CD4-positive, CD25-positive, alpha-beta regulatory T cell (primary cell): ENCODE measurements at regions not wholly inside any gene's neighbourhood (a gene's known extent, or its start where the extent isn't known, plus 50 kb on each side); places are given as distances from the start of the nearest gene placed in this dataset.

ENCODE experiments used
- ATAC-seq, 2 donors: fragments of 150-1000 bp; cut with Tn5 transposase; one replicate each; pipeline ENCODE4 v1.10.0; 2021; ENCODE audit warnings: low read depth in 2 of 2, moderate number of reproducible peaks in 2 of 2, moderate library complexity in 1 of 2
- DNase-seq, 3 donors: peaks; one replicate each; pipeline versions ENCODE4 v3.0.0 to v3.0.0-alpha.2; 2012 to 2022; ENCODE audit warnings: mixed read lengths in 1 of 3
- H3K27ac ChIP-seq: one replicate; pipeline ENCODE4 v1.7.0; 2013; ENCODE audit warnings: mild to moderate bottlenecking, low read length; ENCODE audit not compliant: insufficient read depth, poor library complexity, severe bottlenecking
- H3K27me3 ChIP-seq: one replicate; pipeline ENCODE4 v1.7.0; 2013; ENCODE audit warnings: low read length; ENCODE audit not compliant: control insufficient read depth, insufficient read depth
- H3K36me3 ChIP-seq: one replicate; pipeline ENCODE4 v1.7.0; 2013; ENCODE audit warnings: mild to moderate bottlenecking, low read length, moderate library complexity; ENCODE audit not compliant: control insufficient read depth, insufficient read depth
- H3K4me1 ChIP-seq: 2 replicates; pipeline ENCODE4 v1.7.0; 2013; ENCODE audit warnings: mild to moderate bottlenecking, low read length; ENCODE audit not compliant: insufficient read depth, control insufficient read depth, poor library complexity, severe bottlenecking
- H3K4me3 ChIP-seq: one replicate; pipeline ENCODE4 v1.7.0; 2013; ENCODE audit warnings: low read depth, mild to moderate bottlenecking, low read length, moderate library complexity
- H3K9me3 ChIP-seq, 2 experiments: 1 replicate in 1 of 2; 2 replicates in 1 of 2; pipeline ENCODE4 v1.7.0; 2013; ENCODE audit warnings: low read length in 2 of 2, mild to moderate bottlenecking in 1 of 2, moderate library complexity in 1 of 2; ENCODE audit not compliant: control insufficient read depth in 2 of 2
- H3K27ac Mint-ChIP-seq, 3 donors: one replicate each; pipeline ENCODE4 v1.8.0; 2020 to 2022; ENCODE audit warnings: mild to moderate bottlenecking in 3 of 3, mixed read lengths in 3 of 3, moderate library complexity in 2 of 3
- H3K27me3 Mint-ChIP-seq: one replicate; pipeline ENCODE4 v1.8.0; 2022; ENCODE audit warnings: mild to moderate bottlenecking, mixed read lengths
- H3K36me3 Mint-ChIP-seq: one replicate; pipeline ENCODE4 v1.8.0; 2020; ENCODE audit warnings: mixed read lengths
- H3K4me1 Mint-ChIP-seq, 4 donors: one replicate each; pipeline ENCODE4 v1.8.0; 2020 to 2022; ENCODE audit warnings: mixed read lengths in 4 of 4, mild to moderate bottlenecking in 1 of 4
- H3K4me3 Mint-ChIP-seq, 4 donors: one replicate each; pipeline ENCODE4 v1.8.0; 2020 to 2022; ENCODE audit warnings: mild to moderate bottlenecking in 4 of 4, mixed read lengths in 4 of 4, moderate library complexity in 3 of 4
- H3K9me3 Mint-ChIP-seq, 7 donors: one replicate each; pipeline ENCODE4 v1.8.0; 2020 to 2022; ENCODE audit warnings: mixed read lengths in 7 of 7, mild to moderate bottlenecking in 3 of 7, moderate library complexity in 2 of 7

- peaks cover 0 to 13% (median 4%) of the 10 kb centered on the region in 7 donors for H3K9me3 Mint-ChIP-seq
- H3K27ac Mint-ChIP-seq: no peak overlapping the region
Observed at GRCh38 chr7:69185170-69185569, 413.1 kb upstream of the AUTS2 start.

GRCh38 chr7:69186974-69187373 is 411.3 kb upstream of the AUTS2 start:
- H3K27ac Mint-ChIP-seq: no peak overlapping the region
- H3K27ac ChIP-seq: no peak overlapping the region
- H3K36me3 ChIP-seq: no peaks in the 10 kb centered on the region
- no peaks in the 10 kb centered on the region for H3K36me3 Mint-ChIP-seq
- no peak overlapping the region for H3K4me3 ChIP-seq
- peaks cover 0 to 3% of the 10 kb centered on the region in 2 experiments for H3K9me3 ChIP-seq
- H3K9me3 Mint-ChIP-seq: peaks cover 0 to 13% (median 4%) of the 10 kb centered on the region in 7 donors
- H3K4me1 ChIP-seq: no peaks in the 10 kb centered on the region
- ATAC-seq (no peak), DNase-seq (no peak)
- H3K4me3 Mint-ChIP-seq: no peak overlapping the region
- peaks cover 0 to 5% (median 2%) of the 10 kb centered on the region in 4 donors for H3K4me1 Mint-ChIP-seq
- H3K27me3 ChIP-seq: no peaks in the 10 kb centered on the region
- H3K27me3 Mint-ChIP-seq: no peaks in the 10 kb centered on the region

More at GRCh38 chr7:69185170-69185569, 413.1 kb upstream of the AUTS2 start:
- Mint-ChIP-seq H3K36me3 (no peaks in the 10 kb centered on the region), H3K27me3 (no peaks in the 10 kb centered on the region), H3K4me1 (peaks cover 0 to 5% (median 2%) of the 10 kb centered on the region in 4 donors), H3K4me3 (no peak overlapping the region)
- no peak overlapping the region for H3K4me3 ChIP-seq
- H3K27me3 ChIP-seq: no peaks in the 10 kb centered on the region
- H3K9me3 ChIP-seq: peaks cover 0 to 3% of the 10 kb centered on the region in 2 experiments
- ATAC-seq (no peak), DNase-seq (no peak)
- H3K36me3 ChIP-seq: no peaks in the 10 kb centered on the region
- H3K27ac ChIP-seq: no peak overlapping the region
- H3K4me1 ChIP-seq: no peaks in the 10 kb centered on the region

GRCh38 chr7:69187824-69188333 is 410.4 kb upstream of the AUTS2 start:
- H3K4me3 ChIP-seq: no peak overlapping the region
- Mint-ChIP-seq H3K4me3 (no peak overlapping the region), H3K27ac (no peak overlapping the region), H3K9me3 (peaks cover 0 to 13% (median 4%) of the 10 kb centered on the region in 7 donors), H3K27me3 (no peaks in the 10 kb centered on the region), H3K4me1 (no peaks in the 10 kb centered on the region), H3K36me3 (no peaks in the 10 kb centered on the region)
- peaks cover 0 to 3% of the 10 kb centered on the region in 2 experiments for H3K9me3 ChIP-seq
- no peak overlapping the region for H3K27ac ChIP-seq
- H3K27me3 ChIP-seq: no peaks in the 10 kb centered on the region
- H3K36me3 ChIP-seq: no peaks in the 10 kb centered on the region
- ATAC-seq (no peak), DNase-seq (no peak)
- H3K4me1 ChIP-seq: no peaks in the 10 kb centered on the region

GRCh38 chr7:69189406-69189805 is 408.9 kb upstream of the AUTS2 start:
- Histone ChIP-seq H3K4me1 (no peaks in the 10 kb centered on the region), H3K27ac (no peak overlapping the region), H3K4me3 (no peak overlapping the region), H3K27me3 (no peaks in the 10 kb centered on the region), H3K9me3 (peaks cover 0 to 5% of the 10 kb centered on the region in 2 experiments), H3K36me3 (no peaks in the 10 kb centered on the region)
- Mint-ChIP-seq H3K9me3 (peaks cover 2 to 19% (median 7%) of the 10 kb centered on the region in 7 donors), H3K27ac (no peak overlapping the region), H3K4me1 (no peaks in the 10 kb centered on the region), H3K27me3 (no peaks in the 10 kb centered on the region), H3K4me3 (no peak overlapping the region), H3K36me3 (no peaks in the 10 kb centered on the region)
- DNase-seq (no peak), ATAC-seq (no peak)

GRCh38 chr7:69190025-69190424 is 408.2 kb upstream of the AUTS2 start:
- no peaks in the 10 kb centered on the region for H3K4me1 ChIP-seq
- DNase-seq (no peak), ATAC-seq (no peak)
- no peak overlapping the region for H3K27ac ChIP-seq
- H3K4me3 ChIP-seq: no peak overlapping the region
- Mint-ChIP-seq H3K4me3 (no peak overlapping the region), H3K27me3 (no peaks in the 10 kb centered on the region), H3K36me3 (no peaks in the 10 kb centered on the region), H3K27ac (no peak overlapping the region), H3K4me1 (no peaks in the 10 kb centered on the region), H3K9me3 (peaks cover 2 to 21% (median 9%) of the 10 kb centered on the region in 7 donors)
- peaks cover 0 to 5% of the 10 kb centered on the region in 2 experiments for H3K9me3 ChIP-seq
- H3K36me3 ChIP-seq: no peaks in the 10 kb centered on the region
- no peaks in the 10 kb centered on the region for H3K27me3 ChIP-seq

- no peak overlapping the region for H3K4me3 ChIP-seq
- ATAC-seq: no peak
Observed at GRCh38 chr7:69190763-69191162, 407.5 kb upstream of the AUTS2 start.

GRCh38 chr7:69192134-69192533 is 406.1 kb upstream of the AUTS2 start:
- Histone ChIP-seq H3K27me3 (no peaks in the 10 kb centered on the region), H3K36me3 (no peaks in the 10 kb centered on the region), H3K9me3 (peaks cover 6% of the 10 kb centered on the region in 2 experiments), H3K4me1 (no peaks in the 10 kb centered on the region), H3K27ac (no peak overlapping the region), H3K4me3 (no peak overlapping the region)
- Mint-ChIP-seq H3K4me1 (no peaks in the 10 kb centered on the region), H3K4me3 (no peak overlapping the region), H3K27ac (no peak overlapping the region), H3K27me3 (no peaks in the 10 kb centered on the region), H3K36me3 (no peaks in the 10 kb centered on the region), H3K9me3 (peaks cover 1 to 20% (median 9%) of the 10 kb centered on the region in 7 donors)
- ATAC-seq (no peak), DNase-seq (no peak)

More at GRCh38 chr7:69190763-69191162, 407.5 kb upstream of the AUTS2 start:
- Histone ChIP-seq H3K27me3 (no peaks in the 10 kb centered on the region), H3K9me3 (peaks cover 0 to 7% of the 10 kb centered on the region in 2 experiments), H3K36me3 (no peaks in the 10 kb centered on the region), H3K27ac (no peak overlapping the region), H3K4me1 (no peaks in the 10 kb centered on the region)
- DNase-seq: no peak
- H3K4me3 Mint-ChIP-seq: peak overlapping the region in 1 of 4 donors; percentile 64
- no peaks in the 10 kb centered on the region for H3K27me3 Mint-ChIP-seq
- H3K27ac Mint-ChIP-seq: no peak overlapping the region
- peaks cover 2 to 21% (median 9%) of the 10 kb centered on the region in 7 donors for H3K9me3 Mint-ChIP-seq
- H3K36me3 Mint-ChIP-seq: no peaks in the 10 kb centered on the region
- no peaks in the 10 kb centered on the region for H3K4me1 Mint-ChIP-seq

GRCh38 chr7:69193061-69193460 is 405.2 kb upstream of the AUTS2 start:
- Mint-ChIP-seq H3K36me3 (no peaks in the 10 kb centered on the region), H3K4me1 (no peaks in the 10 kb centered on the region), H3K27ac (no peak overlapping the region), H3K9me3 (peaks cover 1 to 20% (median 10%) of the 10 kb centered on the region in 7 donors), H3K4me3 (no peak overlapping the region), H3K27me3 (no peaks in the 10 kb centered on the region)
- no peak overlapping the region for H3K4me3 ChIP-seq
- DNase-seq (no peak), ATAC-seq (no peak)
- H3K27ac ChIP-seq: no peak overlapping the region
- H3K4me1 ChIP-seq: no peaks in the 10 kb centered on the region
- H3K27me3 ChIP-seq: no peaks in the 10 kb centered on the region
- H3K9me3 ChIP-seq: peaks cover 6 to 15% of the 10 kb centered on the region in 2 experiments
- H3K36me3 ChIP-seq: no peaks in the 10 kb centered on the region
